SHP77 treated with DMSO at 0.1 percent for 48 hours (cell line): ENCODE measurements at regions not wholly inside any gene's neighbourhood (a gene's known extent, or its start where the extent isn't known, plus 50 kb on each side); places are given as distances from the start of the nearest gene placed in this dataset.
"Not testable (repeated sequence)": the region's sequence is repeated elsewhere in the genome, so short reads cannot be mapped to it uniquely, and the experiment has no call there.

Experiments
- DNase-seq: peaks from one replicate; lab custom pipeline; 2025; lab: John Stamatoyannopoulos, UW

DNA sequence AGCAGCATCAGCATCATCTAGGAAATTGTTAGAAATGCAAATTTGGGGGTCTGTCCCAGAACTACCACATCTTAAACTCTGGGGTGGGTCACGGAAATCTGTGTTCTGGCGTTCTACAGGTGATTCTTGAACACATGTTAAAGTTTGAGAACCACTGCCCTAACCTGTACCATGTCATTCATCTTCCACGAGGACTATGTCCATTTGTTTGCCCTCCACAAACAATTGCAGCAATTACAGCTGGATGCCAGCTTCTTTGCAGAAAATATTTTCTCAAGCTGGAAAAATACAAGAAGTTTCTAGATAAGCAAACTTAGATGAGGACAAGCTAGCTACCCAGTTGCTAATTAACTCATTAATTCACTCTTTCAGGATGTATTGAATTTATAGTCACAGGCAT, 54.1 kb downstream of the MAFB start:
- DNase-seq: no peak

DNA sequence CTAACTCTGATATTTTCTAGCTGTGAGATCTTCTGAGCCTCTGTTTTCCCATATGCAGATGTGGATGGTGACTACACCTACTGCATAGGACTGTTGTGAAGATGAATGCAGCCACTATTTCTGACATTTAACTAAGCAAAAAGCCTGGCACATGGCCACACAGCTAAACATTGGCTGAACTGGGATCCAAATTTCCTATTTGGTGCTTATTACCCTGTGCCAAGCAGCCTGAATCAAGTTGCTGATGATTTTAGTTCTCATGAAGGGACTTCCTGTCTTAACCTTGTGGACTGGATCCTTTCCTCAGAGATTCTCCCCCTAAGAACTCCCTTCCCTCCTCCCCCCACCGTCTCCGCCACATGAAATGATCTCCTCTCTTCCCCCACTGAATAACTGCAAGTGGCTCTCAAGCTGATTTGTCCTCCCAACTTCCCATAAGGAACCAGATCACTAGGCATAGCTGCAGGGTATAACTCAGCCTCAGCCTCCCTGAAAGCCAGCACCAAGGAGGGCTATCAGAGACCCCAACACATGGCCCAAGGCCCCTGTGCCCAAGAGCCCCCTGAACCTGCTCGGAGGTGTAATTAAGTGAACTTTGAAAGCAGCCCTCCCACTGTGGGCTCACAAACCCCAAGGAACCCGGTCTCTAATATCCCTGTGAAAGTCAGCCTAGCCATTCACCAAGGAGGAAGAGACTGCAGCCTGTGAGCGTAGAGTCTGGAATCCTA, 55.7 kb downstream of the MAFB start:
- no peak for DNase-seq

DNA sequence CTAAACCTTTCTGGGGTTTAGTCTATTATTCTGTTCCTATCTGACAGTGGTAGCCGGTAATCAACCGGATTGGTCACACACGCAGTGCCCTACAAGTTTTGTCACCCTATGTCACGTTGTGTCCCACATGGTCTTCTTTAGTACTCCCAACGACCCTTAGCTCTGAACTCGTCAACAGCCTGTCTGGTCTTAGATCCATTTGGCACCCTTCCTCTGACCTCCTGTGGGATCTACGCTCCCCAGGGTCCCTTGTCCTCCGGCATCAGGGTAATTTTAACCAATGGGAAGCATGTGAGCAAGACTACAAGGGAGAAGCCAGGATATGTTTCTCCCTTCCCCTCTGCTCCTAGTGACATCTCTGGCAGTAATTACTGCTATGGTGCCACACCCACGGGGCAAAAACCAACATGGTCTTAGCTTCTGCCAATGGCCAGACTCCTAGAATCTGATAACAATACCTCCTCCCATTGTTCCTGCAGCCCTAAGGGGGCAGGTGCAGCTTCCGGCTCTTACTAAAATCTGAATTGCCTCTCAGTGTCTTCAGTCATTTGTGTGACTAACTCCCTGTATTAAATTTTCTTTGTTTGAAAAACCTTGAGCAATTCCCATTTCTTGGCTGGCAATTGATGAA, 56.6 kb downstream of the MAFB start:
- no peak for DNase-seq

DNA sequence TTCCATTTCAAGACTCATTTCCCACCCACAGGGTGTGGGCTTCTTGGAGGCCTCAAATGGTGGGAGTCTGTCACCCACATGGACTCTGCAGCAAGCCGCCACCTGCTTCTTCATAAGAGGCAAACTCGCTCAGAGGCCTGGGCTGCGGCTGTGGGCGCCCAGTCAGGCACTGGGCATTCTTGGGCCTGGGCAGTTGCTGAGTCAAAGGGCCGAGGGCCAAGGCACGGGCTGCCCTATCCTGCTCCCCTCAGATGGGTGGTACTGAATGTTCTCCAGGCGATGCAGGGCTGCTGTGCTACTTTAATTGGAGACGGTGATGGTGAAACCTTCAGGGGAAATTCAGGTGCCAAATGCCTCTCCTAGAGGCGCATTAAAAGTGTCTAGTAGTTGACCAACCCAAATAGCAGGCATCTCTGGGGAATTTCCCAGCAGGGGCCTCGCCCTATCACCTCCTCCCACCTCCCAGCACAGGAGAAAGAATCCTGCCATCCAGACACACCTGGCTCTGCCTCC, 57.9 kb downstream of the MAFB start:
- no peak for DNase-seq

DNA sequence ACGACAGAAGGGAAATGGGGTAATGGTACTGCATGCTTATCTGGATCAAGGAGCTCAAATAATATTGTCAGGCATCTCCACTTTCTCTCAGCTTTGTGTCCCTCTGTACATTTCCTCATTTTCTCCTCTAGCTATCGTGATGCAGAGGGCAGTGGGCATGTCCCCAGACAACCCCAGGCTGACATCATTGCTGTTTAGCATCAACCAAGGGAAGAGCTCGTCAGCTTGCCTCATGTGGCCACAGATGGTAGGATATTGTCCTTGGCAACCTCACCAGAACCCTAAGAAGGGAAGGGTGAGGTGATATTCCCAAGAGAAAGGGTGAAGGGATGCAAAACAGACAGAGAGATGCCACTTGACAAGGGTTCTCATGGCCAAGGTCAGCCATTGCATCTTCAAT, 58.3 kb downstream of the MAFB start:
- DNase-seq: no peak

DNA sequence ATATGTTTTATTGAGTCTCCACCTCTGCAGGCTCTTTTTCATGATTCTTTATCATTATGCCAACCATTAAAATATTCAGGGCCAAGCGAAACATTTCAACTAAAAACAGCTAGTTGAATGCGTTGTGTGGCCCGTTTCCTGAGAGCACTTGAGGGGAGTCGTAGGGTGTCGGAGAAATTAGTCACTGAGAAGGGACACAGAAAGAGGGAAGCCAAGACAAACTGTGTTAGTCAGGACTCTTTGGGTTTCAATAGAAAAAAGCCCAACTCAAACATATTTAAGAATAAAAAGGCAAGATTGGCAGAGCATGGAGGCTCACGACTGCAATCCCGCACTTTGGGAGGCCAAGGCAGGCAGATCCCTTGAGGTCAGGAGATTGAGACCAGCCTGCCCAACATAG, 58.9 kb downstream of the MAFB start:
- DNase-seq: no peak

DNA sequence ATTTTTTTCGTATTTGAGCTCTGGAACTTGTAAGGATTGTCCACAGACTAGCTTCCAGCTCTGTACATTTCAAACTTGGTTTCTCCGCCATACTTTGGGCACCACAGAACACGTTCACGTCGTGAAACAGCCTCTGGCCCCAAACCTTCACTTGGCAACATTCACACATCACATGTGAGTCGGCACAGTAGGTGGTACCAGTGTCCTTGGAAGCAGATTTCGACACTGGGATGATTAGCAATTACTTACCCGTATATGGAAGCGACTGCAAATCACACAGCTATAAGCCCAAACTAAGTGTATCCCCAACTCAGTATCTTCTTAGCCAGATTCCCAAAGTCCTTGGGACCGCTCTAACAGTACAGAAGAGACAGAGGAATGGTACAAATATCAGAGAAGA, 60.2 kb downstream of the MAFB start:
- no peak for DNase-seq

DNA sequence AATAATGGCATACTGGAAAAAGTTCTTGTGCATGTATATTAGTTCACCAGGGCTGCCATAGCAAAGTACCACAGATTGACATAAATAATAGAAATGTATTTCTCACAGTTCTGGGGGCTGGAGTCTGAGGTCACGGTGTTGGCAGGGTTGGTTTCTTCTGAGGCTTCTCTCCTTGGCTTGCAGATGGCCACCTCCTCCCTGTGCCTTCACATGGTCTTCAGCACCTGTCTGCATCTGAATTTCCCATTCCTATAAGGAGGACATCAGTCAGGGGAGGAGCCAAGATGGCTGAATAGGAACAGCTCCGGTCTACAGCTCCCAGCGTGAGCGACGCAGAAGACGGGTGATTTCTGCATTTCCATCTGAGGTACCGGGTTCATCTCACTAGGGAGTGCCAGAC, 70.0 kb downstream of the MAFB start:
- not testable (repeated sequence) for DNase-seq

DNA sequence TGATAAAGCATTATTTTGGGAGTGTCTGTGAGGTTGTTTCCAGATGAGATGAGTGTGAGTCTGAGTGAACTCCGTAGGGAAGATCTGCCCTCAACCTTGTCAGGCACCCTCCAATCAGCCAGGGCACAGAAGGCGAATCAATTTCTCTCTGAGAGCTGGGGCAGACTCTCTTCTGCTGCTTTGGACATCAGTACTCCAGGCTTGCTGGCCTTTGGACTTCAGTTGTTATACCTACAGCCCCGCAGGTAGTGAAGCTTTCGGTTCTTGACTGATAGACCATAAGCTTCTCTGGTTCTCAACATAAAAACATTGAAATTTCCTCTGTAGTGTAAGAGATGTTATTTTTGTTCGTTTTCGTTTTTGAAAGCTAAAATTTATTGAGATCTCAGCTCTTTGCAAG, 71.4 kb downstream of the MAFB start:
- no peak for DNase-seq

DNA sequence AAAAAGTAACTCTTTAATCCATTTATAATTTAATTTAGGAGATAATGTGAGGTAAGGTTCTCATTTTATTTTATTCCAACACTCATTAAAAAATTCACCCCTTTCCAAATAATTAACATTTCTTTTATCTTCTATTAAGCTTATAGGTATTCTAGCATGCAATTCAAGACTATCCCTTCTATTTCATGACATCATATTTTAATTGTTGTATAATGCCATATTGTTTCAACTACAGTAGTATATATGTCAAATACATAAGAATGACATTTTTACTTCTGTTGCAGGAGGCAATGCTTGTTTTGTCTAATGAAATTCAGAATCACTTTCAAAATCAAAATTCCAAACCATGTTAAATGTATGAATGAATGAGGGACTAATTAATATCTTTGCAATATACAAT, 76.2 kb downstream of the MAFB start:
- DNase-seq: no peak

DNA sequence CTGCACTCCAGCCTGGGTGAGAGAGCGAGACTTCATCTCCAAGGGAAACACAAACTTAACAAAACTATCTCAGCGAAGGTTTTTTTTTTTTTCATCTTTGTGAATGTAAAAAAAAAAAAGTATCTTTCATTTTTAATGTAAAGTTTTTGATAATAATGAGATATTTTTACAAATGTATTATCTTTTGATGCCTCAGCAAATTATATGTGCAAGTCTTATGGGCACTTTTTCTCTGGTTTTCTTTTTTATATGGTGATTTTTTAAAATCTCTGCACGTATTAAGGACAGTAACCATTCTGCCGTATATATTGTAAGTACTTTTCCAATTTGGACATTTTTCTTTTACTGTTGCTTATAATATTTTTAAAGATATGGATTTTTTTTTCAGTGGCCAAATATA, 76.8 kb downstream of the MAFB start:
- no peak for DNase-seq

DNA sequence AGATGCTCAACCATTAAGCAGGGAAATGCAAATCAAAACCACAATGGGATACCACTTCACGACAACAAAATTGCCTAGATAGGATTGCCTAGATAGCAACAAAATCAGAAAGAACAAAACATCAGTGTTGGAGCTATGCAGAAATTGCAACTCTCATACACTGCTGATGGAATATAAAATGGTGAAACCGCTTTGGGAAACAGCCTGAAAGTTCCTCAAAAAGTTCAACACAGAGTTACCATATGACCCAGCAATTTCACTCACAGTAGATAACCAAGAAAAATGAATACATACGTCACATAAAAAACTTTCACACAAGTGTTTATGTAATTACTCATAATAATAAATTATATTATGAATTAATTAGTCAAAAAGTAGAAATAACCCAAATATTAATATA, 78.3 kb downstream of the MAFB start:
- no peak for DNase-seq

DNA sequence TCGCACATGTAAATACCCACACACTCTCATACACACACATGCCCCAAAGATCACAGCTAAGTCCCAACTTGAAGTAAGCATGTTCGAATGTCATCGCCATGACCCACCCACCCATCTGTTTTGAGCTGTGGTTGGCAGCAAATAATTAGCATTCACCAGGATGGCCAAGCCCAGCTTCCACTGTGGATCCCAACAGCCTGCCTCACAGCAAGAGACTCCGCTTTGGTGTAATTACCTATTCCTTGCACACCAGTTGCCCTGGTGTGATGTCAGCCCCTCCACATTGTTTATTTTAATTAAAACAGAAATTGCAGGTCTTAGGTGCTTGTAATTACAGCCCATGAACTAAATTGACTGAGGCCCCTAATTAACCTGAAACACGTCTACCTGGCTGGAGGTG, 81.1 kb downstream of the MAFB start:
- DNase-seq: no peak

DNA sequence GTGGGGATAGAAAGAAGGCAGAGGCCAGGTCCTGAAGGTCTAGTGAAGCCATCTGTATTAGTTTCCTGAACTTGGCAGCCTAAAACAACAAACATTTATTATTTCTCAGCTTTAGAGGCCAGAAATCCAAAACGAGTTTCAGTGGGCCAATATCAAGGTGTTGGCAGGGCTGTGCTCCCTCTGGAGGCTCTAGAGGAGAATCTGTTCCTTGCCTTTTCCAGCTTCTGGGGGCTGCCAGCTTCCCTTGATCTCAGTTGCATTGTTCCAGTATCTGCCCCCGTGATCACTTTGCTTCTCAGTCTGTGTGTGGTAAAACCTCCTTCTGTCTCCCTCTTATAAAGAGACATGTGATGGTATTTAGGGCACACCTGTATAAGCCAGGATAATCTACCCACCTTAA, 82.4 kb downstream of the MAFB start:
- no peak for DNase-seq

DNA sequence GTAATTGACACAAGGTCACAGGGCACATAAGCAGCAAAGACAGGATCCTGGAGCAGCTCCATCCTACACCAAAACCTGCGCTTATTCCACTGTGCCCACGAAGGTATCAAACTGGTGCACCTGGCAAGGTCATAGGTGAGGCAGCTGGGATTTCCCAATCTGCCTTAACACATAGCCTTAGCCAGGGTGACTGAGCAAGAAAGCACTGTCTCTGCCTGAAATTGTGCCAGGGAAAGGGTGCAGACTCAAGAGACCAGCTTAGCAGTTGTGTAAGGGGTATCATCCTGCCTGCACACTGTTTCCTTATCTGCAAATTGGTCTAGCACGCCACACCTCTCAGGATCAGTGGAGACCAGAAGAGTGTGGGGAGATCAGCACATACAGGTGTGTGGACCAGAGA, 82.8 kb downstream of the MAFB start:
- no peak for DNase-seq

DNA sequence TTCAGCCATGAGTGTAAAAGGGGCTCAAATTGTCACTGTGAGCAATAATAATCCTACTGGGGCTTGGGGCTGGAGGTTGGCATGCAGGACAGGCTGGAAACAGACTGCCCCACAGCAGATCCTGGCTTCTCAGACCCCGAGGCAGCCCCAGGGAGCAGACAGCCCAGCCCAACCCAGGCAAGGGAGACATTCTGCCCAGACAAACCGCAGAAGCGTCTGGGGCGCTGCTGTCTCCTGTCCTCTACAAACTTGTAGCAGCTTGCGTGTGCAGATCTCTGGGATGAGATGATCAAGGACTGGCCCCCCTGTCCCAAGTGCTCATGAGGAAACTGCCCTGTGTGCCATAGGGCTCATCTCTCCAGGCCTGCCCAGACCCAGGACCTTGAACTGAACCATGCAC, 84.6 kb downstream of the MAFB start:
- no peak for DNase-seq

DNA sequence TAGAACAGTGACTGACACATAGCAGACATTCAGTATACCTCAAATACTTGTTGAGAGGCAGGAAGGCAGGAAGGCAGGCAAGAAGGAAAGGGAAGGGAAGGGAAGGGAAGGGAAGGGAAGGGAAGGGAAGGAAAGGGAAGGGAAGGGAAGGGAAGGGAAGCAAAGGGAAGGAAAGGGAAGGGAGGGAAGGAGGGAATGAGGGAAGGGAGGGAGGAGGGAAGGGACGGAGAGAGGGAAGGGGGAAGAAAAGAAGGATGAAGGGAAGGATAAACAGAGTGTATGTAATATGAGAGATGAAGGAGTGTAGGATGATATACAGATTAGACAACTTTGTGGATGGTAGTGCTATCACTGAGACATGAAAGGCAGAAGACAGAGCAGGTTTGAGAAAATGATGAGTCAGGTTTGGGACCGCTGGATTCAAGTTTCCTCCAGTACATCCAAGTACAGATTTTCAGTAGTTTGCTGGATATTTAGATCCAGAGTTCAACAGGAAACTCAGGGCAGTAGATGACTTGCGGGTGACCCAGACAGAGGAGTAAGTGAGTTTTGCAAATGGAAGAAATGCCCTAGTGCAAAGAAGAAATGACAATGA, 85.9 kb downstream of the MAFB start:
- no peak for DNase-seq

DNA sequence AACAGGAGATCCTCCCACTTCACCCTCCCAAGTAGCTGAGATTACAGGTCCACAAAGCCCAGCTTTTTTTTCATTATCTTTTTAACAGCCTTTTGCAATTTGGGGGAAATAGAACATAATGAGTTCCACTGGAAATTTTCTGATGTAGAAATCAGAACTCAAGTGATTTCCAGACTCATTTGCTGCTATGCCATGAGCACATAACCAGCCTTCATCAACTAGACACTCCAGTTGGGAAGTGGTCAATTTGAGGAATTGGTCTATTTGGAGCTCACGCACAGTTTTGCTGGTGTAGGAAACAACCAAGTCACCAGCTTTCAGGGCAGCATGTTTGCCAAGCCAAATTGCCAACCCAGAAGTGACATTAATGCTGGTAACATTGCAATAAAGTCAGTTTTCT, 86.7 kb downstream of the MAFB start:
- no peak for DNase-seq

DNA sequence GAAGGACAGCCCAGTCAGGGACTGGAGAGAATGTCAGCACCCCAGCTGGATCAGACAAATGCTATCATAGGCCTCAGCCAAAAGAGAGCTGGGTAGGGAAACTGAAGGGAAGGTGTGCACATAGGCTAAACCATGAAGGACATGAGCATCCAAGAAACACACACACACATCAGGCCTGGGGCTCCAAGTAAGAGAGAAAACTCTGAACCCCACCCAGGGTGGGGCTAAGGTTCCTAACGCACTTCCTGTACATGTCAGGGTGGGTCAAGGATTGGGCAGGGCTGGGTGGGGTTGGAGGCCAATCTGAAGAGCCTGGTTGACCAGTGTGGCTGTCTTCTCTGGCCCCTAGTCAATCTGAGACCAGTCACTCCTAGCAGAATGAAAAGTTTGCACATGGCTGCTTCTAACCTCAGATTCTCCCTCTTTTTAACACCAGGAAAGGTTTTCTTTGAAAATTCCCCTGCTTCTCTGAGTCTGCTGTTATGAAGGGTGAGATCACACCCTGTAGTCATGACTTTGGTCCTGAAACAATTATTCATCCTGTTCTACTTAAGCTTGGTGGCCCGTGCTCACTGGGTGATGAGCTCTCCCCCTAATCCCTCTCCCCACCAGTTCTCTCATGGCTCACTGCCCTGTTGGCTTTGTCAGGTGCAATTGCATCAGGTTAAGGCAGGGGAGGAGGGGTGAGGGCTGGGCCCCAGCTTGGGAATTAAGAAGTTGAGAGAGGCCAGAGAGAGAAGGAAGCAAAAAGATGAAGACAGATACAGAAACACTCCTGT, 88.4 kb downstream of the MAFB start:
- no peak for DNase-seq

DNA sequence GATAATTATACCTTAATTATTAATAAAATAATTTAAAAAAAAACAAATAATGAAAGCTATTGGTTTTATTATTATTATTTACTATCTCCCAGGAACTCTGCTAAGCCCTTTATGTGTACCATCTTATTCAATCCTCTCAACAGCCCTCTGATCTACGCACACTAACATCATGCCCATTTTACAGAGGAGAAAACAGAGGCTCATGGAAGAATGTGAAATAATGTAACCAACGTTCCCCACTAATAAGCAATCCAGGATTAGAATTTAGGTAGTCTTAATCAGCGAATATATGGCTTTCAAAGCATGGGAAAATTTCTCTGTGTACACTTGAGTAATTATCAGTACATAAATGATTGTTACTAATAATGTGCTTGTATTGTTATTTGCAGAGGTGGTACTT, 89.0 kb downstream of the MAFB start:
- DNase-seq: no peak

DNA sequence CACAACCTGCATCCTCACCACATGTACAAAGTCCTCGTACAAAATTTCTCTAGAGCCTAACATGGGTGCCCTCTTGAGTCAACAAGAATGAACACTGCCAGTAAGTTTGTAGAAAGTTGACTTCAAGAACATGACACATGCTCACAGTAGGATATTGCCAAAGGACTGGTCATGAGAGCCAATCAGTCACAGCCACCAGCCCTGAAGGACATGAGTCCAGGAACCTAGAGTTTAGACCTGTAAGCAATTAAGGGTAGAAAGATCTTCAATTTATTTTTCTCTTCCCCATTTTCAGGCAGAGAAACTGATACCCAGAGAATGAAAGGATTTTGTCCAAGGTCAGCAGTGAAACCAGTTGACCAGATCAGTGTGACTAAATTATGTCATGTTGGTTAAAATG, 96.1 kb downstream of the MAFB start:
- no peak for DNase-seq

DNA sequence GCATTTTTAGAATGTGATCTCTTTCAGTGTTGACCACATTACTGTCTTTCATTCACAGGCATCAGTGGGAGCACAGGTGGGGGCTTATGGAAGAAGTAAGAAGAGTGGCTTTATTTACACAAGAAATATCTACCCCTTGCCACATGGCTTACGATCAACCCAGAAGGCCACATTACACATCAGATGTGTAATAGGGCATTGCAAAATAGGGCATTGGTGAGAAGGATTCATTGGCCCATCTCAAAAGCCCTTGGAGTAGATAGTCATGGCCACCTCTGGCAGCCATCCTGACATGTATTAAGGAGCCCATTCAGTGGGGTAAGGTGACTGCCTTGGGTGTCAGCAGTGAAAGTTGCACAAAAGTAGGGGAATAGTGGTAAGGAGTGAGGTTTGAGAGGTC, 97.5 kb downstream of the MAFB start:
- no peak for DNase-seq

DNA sequence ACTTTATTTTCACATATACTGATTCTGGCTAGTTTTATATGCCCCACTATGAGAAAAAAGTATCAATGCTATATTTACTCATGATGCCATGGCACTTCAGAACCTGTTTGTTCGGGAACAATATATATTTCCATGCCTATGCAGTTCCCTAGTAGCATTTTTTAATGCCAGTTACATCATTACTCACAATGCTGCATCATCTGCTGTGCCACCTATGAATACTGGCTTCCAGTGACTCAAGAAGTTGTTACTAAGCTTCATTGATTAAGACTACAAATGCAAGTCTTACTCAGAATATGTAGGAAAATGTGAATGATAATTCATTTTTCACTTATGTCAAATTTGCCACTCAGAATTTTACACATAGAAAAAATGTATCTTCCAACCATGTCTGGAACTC, 97.9 kb downstream of the MAFB start:
- DNase-seq: no peak
